Common myeloid progenitor, CD34-positive (primary cell): ENCODE measurements at regions not wholly inside any gene's neighbourhood (a gene's known extent, or its start where the extent isn't known, plus 50 kb on each side); places are given as distances from the start of the nearest gene placed in this dataset.

Experiments used
- CTCF ChIA-PET: fragments of 350-600 bp; sonication (Branson Sonifier 250); formaldehyde crosslinking; loops from one replicate; lab custom pipeline; 2021; ENCODE audit warnings: antibody characterized with exemption; lab: Charles Lee
- POLR2A ChIA-PET: fragments of 350-600 bp; sonication (Branson Sonifier 250); formaldehyde crosslinking; loops from one replicate; lab custom pipeline; 2021; ENCODE audit warnings: antibody characterized with exemption; lab: Charles Lee
- DNase-seq, 3 donors: peaks; one replicate each; pipeline versions ENCODE4 v3.0.0 to v3.0.0-alpha.2; 2013
- H3K27ac ChIP-seq, 2 experiments: 1 replicate in 1 of 2; 2 replicates in 1 of 2; pipeline ENCODE4 v1.7.0; 2013; ENCODE audit warnings: inconsistent platforms in 2 of 2, low read length in 2 of 2, mild to moderate bottlenecking in 2 of 2, low read depth in 1 of 2, moderate library complexity in 1 of 2; ENCODE audit not compliant: severe bottlenecking in 2 of 2, insufficient read depth in 1 of 2, poor library complexity in 1 of 2
- H3K27me3 ChIP-seq, 5 experiments: replicated peaks in 2 of 5; 1 replicate in 3 of 5; 2 replicates in 2 of 5; pipeline versions ENCODE4 v1.6.1 to v1.7.0; 2013; ENCODE audit warnings: low read length in 4 of 5, mild to moderate bottlenecking in 2 of 5, moderate library complexity in 2 of 5, inconsistent platforms in 1 of 5; ENCODE audit not compliant: insufficient read depth in 5 of 5, control insufficient read depth in 4 of 5
- H3K36me3 ChIP-seq, 4 experiments: 1 replicate in 2 of 4; 2 replicates in 2 of 4; pipeline versions ENCODE4 v1.6.1 to v1.7.0; 2013; ENCODE audit warnings: low read length in 3 of 4, control low read depth in 1 of 4, mild to moderate bottlenecking in 1 of 4; ENCODE audit not compliant: control insufficient read depth in 4 of 4, insufficient read depth in 4 of 4
- H3K4me1 ChIP-seq, 4 experiments: 1 replicate in 3 of 4; 2 replicates in 1 of 4; pipeline versions ENCODE4 v1.6.1 to v1.7.1; 2013; ENCODE audit warnings: low read length in 3 of 4, mild to moderate bottlenecking in 3 of 4, control low read depth in 1 of 4, inconsistent platforms in 1 of 4, moderate library complexity in 1 of 4; ENCODE audit not compliant: control insufficient read depth in 4 of 4, insufficient read depth in 4 of 4; ENCODE audit errors: control extremely low read depth in 1 of 4
- H3K4me3 ChIP-seq, 7 experiments: 1 replicate in 4 of 7; 2 replicates in 3 of 7; pipeline versions ENCODE4 v1.5.1 to v1.7.0; 2013; ENCODE audit warnings: mild to moderate bottlenecking in 7 of 7, low read length in 6 of 7, moderate library complexity in 6 of 7, inconsistent platforms in 2 of 7, low read depth in 2 of 7, control low read depth in 1 of 7; ENCODE audit not compliant: insufficient read depth in 4 of 7, control insufficient read depth in 1 of 7; ENCODE audit errors: extremely low read depth in 1 of 7
- H3K9me3 ChIP-seq, 5 experiments: 1 replicate in 4 of 5; 2 replicates in 1 of 5; pipeline versions ENCODE4 v1.6.1 to v1.7.1; 2013; ENCODE audit warnings: low read length in 4 of 5, mild to moderate bottlenecking in 2 of 5, inconsistent platforms in 1 of 5, low read depth in 1 of 5, moderate library complexity in 1 of 5; ENCODE audit not compliant: control insufficient read depth in 4 of 5, insufficient read depth in 2 of 5; ENCODE audit errors: control extremely low read depth in 1 of 5
- WGBS: methylation state at CpG from one replicate; pipeline ENCODE4 v1.1.5; 2013; ENCODE audit not compliant: insufficient coverage; 5-methylcytosine and 5-hydroxymethylcytosine counted together

- no peaks in the 10 kb centered on the region for H3K4me1 ChIP-seq
- H3K27ac ChIP-seq = no peak overlapping the region
- no CpG with 5 or more reads among the region's 3 CpGs for WGBS
- CTCF ChIA-PET = no interaction called here
- no peaks in the 10 kb centered on the region for H3K27me3 ChIP-seq
- DNase-seq = no peak
- H3K36me3 ChIP-seq = no peaks in the 10 kb centered on the region
- H3K4me3 ChIP-seq = no peak overlapping the region
- POLR2A ChIA-PET = no interaction called here
- no peaks in the 10 kb centered on the region for H3K9me3 ChIP-seq
These were observed 2254.0 kb downstream of the LRRC4C start for GRCh38 chr11:39205236-39205995.

GRCh38 chr11:39192671-39193070, 2266.8 kb downstream of the LRRC4C start:
- POLR2A ChIA-PET = no interaction called here

GRCh38 chr11:39190751-39191150, 2268.7 kb downstream of the LRRC4C start:
- H3K9me3 ChIP-seq = peaks cover 0 to 2% (median 0%) of the 10 kb centered on the region in 5 experiments
- H3K27me3 ChIP-seq = peaks cover 0 to 1% (median 0%) of the 10 kb centered on the region in 5 experiments
- CTCF ChIA-PET = no interaction called here
- H3K4me1 ChIP-seq = no peaks in the 10 kb centered on the region
- no peak overlapping the region for H3K4me3 ChIP-seq
- WGBS = 56% methylated on average over 1 of the region's 2 CpGs
- no peaks in the 10 kb centered on the region for H3K36me3 ChIP-seq
- DNase-seq = no peak
- no peak overlapping the region for H3K27ac ChIP-seq
- POLR2A ChIA-PET = no interaction called here

More at GRCh38 chr11:39192671-39193070, 2266.8 kb downstream of the LRRC4C start:
- over 99% methylated on average over 19 of the region's 24 CpGs for WGBS
- DNase-seq = no peak
- CTCF ChIA-PET = no interaction called here
- Histone ChIP-seq H3K4me1 (no peaks in the 10 kb centered on the region), H3K4me3 (no peak overlapping the region), H3K27ac (no peak overlapping the region), H3K9me3 (peaks cover 0 to 2% (median 0%) of the 10 kb centered on the region in 5 experiments), H3K36me3 (no peaks in the 10 kb centered on the region), H3K27me3 (peaks cover 0 to 1% (median 0%) of the 10 kb centered on the region in 5 experiments)

GRCh38 chr11:39177678-39178077, 2281.8 kb downstream of the LRRC4C start:
- Histone ChIP-seq H3K4me3 (no peak overlapping the region), H3K27ac (no peak overlapping the region), H3K36me3 (no peaks in the 10 kb centered on the region), H3K27me3 (no peaks in the 10 kb centered on the region), H3K9me3 (no peaks in the 10 kb centered on the region), H3K4me1 (no peaks in the 10 kb centered on the region)
- WGBS = 93% methylated on average over 3 of the region's 4 CpGs
- ChIA-PET POLR2A (no interaction called here), CTCF (no interaction called here)
- no peak for DNase-seq

GRCh38 chr11:39174965-39175364, 2284.5 kb downstream of the LRRC4C start:
- no peak for DNase-seq
- no peak overlapping the region for H3K27ac ChIP-seq
- H3K4me1 ChIP-seq = no peaks in the 10 kb centered on the region
- no peak overlapping the region for H3K4me3 ChIP-seq
- H3K27me3 ChIP-seq = no peaks in the 10 kb centered on the region
- ChIA-PET CTCF (no interaction called here), POLR2A (no interaction called here)
- H3K9me3 ChIP-seq = no peaks in the 10 kb centered on the region
- no peaks in the 10 kb centered on the region for H3K36me3 ChIP-seq
- WGBS = 20% methylated on average over 1 of the region's 2 CpGs

- H3K9me3 ChIP-seq = no peaks in the 10 kb centered on the region
- H3K4me1 ChIP-seq = no peaks in the 10 kb centered on the region
- H3K36me3 ChIP-seq = no peaks in the 10 kb centered on the region
- no peak overlapping the region for H3K27ac ChIP-seq
- ChIA-PET CTCF (no interaction called here), POLR2A (no interaction called here)
- no peaks in the 10 kb centered on the region for H3K27me3 ChIP-seq
- no peak overlapping the region for H3K4me3 ChIP-seq
- no peak for DNase-seq
These were observed 2285.3 kb downstream of the LRRC4C start for GRCh38 chr11:39174196-39174595.

- ChIA-PET POLR2A (no interaction called here), CTCF (interaction anchor here (0.6 kb wide), 1 partner anchor 191 kb away, joined by 3 read pairs; no protein-coding TSS in a partner anchor)
- no peaks in the 10 kb centered on the region for H3K4me1 ChIP-seq
These were observed 2294.4 kb downstream of the LRRC4C start for GRCh38 chr11:39165021-39165420.

More at GRCh38 chr11:39165021-39165420, 2294.4 kb downstream of the LRRC4C start:
- no peak for DNase-seq
- Histone ChIP-seq H3K9me3 (no peaks in the 10 kb centered on the region), H3K27ac (no peak overlapping the region), H3K36me3 (no peaks in the 10 kb centered on the region), H3K27me3 (no peaks in the 10 kb centered on the region), H3K4me3 (no peak overlapping the region)
